Globus pallidus (tissue), 1 donor: ENCODE measurements at regions not wholly inside any gene's neighbourhood (a gene's known extent, or its start where the extent isn't known, plus 50 kb on each side); places are given as distances from the start of the nearest gene placed in this dataset.

ENCODE experiments used
- DNase-seq: peaks from one replicate; pipeline ENCODE4 v3.0.0-alpha.2; 2015; ENCODE audit warnings: low spot score

DNA sequence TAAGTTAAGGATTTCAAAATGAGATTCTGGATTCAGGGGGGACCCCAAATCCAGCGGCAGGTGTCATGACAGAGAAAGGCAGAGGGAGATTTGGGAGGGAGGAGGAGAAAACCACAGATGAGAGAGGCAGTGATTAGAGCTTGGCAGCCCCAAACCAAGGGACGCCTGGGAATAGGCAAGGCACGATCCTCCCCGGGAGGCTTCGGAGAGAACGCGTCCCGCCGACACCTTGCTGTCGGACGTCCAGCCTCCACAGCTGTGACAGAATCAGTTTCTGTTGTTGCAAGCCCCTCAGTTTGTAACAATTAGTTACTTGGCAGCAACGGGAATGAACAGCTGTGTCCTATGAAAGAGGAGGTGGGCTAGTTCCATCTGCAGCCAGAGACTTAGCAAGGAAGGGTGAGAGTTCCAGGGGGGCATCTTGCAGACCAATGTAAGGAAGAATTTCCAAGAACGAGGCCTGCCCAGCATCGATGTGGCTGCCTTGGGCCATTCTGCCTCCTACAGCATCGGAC, 110.7 kb upstream of the SDK2 start:
- DNase-seq: no peak

DNA sequence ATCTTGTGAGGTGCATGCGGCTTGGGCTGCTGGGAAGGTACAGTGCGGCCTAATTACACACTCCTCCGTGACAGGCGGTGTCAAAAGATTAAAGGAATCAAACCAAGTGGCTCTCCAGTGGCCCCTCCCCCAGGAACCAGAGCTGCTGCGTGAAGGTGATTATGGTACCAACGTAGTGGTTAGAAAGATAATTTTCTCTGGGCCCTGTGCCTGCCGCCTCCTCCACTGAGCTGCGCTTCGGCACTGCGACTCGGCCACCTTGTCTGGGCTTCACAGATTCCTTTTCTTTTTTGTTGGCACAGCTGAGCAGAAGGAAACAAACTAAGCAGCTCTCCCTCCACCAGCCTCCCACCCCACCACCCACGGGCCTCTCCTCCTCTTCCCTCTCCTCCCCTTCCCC, 113.2 kb upstream of the SDK2 start:
- no peak for DNase-seq

DNA sequence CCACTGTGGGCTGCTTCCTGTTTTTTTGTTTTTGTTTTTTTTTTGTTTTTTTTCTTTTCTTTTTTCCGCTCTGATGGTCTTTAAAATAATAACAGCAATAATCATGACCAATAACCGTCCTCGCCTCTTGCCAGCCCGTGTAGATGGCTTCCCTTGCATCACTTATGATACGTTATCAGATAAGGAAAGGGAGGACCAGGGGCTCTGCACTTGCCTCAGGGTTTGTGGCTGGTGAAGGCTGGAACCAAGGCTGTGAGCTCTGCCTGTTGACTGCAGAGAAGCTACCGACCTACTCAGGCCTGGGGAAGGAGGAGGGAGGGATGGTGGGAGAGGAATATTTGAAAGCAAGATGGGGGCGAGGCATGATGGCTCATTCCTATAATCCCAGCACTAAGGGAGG, 114.0 kb upstream of the SDK2 start:
- DNase-seq: no peak

DNA sequence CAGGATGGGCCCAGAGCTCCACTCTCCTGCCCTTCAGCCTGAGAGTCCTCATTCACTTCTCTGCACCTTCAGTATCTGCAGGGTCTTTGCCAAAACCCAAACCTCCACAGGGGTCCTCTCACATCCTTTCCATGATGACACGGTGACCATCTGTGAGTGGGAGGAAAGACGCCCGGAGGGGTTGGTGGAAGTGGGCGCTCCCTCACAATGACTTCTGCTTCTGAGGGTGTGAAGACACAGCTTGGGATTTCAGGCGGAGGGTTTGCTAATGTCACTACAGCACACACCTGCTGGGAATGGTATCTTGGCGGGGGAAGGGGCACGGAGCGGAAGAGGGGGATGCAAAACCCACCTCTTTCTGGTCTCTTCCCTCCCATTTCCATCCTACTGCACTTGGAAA, 115.1 kb upstream of the SDK2 start:
- no peak for DNase-seq

DNA sequence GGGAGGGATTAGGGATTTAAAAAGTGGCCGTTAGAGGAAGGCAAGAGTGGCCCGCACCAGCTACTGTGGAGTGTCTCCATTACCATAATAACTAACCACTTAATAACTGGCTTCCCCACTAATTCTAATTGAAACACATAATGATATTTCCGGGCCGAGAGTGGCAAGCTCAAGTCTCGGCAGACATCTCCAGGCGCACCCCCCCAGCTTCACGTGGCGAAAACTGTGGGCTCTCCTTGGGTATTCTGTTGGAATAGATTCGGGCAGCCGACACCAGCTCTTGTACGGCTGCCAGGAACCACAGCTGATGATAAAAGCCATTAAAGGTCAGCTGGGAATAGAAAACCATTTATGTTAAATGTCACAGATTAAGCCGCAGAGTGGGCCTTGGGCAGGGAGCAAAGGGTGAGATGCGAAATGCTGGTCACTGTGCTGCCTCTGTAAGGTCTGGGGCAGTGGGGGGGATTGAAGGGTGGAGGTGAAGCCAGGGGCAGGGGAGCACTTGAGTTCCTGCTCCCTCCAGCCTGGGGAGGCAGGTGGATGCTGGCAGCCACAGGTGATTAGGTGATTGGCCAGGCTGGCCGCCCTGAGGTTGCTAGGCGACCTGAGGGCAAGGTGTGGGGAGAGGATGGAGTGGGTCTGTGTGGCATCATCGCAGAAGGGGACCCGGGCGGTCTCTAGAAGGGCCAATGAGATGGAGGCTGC, 115.6 kb upstream of the SDK2 start:
- DNase-seq: no peak

DNA sequence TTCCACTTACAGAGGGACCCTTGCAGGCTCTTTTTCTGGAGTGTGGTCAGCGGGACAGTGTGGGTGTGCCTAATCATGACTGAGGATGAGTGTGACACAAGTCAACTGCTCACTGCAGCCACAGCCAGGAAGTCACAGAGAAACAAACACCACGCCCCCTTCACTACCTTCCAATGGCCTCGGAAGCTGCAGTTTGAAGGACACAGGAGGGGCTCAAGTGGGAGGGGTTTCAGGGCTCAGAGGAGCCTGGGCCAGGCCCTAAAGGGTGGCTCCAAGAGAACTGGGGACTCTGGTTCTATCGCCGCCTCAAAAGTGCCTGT, 116.2 kb upstream of the SDK2 start:
- DNase-seq: no peak

DNA sequence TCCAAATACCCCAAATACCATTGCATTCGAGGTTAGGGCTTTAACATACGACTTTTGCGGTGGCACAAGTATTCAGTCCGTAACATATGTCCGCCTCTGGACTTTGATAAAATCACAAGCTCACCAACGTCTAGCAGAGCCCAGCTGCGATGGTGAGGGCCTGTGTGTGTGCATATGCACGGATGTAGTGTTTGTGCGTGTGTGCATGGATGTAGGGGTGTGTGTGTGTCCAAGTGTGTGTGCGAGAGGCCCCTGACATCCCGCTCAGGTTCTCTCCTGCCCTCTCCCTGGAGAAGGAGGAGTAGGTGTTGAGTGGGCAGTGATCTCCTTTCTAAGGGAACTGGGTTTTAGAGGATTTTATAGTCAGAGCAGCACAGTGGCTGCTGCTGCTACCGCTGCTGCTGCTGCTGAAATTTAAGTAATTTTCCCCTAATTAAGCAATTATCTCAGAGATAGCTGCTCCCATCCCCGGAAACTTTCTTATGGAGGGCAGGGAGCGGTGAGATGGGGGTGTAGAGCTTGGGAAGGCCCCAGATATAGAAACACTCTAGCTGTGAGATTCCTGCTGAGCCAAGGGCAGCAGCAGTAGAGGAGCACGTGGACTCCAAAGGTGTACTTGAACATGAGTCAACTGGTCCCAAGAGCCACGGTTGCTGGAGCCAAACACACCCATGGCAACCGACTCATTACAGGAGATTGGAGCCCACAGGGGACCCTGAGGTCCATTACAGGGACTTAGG, 121.7 kb upstream of the SDK2 start:
- no peak for DNase-seq

DNA sequence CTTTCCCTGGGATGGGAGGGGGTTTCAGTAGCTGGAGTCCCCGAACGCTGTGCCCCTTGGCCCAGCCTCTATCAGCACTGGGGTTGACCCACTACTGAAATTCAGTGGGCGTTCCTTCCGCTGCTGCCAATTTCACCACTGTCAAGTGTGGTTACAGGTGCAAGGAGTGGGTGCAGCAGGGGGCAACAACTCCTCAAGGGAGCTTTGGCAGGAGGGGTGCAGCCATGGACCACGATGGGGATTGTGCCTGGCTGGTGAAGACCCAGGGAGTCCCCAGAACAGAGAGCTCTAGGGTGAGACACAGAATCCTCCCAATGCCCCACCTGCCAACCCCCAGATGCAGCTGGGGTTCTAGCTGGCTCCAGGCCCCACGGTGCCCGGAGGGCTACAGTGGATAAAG, 123.5 kb upstream of the SDK2 start:
- no peak for DNase-seq

DNA sequence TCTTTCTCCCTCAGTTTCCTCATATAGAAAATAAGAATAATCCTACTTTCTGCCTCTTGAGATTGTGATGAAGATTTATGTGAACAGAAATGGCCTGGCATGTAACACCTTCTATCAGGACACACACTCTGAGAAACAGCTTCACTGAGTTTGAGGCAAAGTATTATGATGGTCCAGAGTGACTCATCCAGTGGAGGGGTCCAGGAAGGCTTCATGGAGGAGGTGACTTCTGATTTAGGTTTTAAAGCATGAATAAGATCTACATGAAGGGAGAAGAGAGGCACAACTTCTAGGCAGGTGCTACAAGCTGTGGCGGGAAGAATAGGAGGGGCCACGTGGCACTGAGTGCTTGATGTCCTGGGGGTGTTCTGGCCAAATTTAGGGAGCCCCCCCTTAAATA, 124.4 kb upstream of the SDK2 start:
- DNase-seq: no peak

DNA sequence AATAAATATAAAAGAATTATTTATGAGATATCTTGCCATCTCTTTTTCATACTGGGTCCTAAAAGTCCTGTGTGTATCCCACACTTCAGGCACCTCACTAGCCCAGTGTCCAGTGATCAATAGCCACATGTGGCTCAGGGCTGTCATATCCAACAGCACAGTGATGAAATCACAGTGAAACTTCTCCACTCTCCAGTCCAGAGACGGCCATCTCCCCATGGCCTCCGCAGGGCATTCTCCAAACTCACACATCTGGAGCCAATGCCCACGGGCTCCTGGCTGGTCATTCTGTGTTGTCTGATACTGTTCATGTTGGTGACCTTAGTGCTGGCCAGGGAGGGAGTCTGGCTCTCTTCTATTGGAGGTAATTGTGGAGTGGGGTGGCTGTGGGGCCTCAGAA, 125.2 kb upstream of the SDK2 start:
- DNase-seq: no peak

DNA sequence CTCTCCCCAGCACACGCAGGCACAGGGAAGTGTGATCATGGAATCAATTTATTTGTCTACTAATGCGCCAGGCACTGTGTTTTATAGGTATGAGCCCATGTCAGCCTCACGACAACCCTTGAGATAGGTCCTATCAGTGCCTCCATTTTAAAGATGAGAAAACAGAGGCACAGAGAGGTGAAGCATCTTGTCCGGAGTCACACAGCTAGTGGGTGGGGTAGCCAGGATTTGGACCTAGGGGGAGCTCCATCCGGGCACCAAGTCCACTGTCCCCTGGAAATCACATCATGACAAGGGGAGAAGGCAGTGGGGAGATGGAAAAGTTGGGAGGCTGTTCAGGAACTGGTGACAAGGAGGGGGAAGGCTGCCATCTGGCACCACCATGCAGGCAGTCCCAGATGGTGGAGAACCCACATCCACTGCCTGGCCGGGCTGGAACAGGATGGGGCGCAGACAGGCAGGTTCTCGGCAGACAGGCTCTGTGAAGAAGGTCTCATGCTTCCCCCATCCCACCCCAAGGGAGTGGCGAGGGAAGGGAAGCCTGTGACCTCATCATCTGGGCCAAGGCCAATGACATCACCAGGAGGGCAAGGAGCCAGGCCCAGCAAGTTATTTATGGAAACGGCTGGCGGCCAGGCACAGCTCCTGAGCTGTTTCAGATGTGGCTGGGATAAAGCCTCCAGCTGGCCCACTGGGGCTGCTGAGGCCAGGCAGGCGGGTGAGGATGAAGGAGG, 126.0 kb upstream of the SDK2 start:
- peak; percentile 84 for DNase-seq

DNA sequence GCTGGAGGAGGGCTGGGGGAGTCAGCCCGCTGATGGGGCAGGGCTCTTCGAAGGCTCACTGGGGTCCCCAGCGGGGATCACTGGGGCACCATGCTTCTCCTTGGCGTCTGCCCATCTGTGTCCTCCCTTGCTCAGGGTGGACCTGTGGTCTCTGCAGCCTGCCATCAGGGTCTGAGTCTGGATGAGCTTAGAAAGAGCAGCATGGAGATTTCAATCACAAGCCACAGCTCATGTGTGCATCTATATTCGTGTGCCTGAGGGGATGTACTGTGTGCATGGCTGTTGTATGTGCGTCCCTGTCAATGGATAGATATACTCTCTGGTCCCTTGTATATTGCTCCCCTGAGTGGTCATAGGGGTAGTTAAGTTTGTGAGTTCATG, 126.6 kb upstream of the SDK2 start:
- DNase-seq: no peak

DNA sequence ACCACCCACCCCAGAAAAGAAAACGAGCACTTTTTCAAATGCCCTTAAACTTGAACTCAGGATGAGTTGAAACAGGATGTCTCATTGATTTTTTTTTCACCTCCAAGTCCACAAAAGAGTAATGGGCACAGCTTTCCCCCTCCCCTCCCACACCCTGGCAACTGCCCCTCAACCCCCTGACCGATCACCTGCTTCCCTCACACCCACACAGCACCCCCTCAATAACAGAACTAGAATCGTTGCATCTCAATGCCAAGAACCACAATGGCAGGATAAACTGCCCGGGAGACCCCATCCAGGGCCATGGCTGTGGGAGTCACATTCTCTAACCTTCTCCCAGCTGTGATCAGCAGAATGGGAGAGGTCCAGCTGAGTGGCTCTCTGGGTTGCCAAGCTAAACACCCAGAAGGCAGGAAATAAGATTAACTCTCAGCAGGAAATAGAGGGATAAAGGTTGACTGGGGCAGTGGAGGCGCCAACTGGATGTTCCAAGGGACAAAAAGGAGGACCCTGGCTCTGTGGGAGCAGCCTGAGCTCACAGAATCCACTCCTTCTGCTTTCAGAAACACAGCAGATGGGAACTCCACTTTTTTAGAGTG, 128.0 kb upstream of the SDK2 start:
- no peak for DNase-seq

DNA sequence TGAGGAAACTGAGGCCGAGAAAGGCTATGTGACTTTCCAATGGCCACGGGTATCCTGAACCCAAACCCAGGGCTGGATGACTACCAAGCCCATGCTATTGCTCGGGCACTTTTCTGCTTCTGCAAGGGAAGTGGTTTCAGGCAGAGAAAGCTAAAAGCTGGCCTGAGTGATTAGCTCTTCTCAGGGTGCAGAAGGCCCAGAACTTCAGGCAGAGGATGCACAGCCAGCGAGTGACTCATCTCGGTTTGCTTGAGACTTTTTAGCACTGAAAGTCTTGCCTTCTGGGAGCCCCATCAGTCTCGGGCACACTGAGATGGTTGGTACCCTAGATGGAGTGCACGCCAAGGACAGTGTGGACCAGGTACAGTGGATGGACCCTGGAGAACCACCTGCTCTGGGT, 129.5 kb upstream of the SDK2 start:
- DNase-seq: no peak

DNA sequence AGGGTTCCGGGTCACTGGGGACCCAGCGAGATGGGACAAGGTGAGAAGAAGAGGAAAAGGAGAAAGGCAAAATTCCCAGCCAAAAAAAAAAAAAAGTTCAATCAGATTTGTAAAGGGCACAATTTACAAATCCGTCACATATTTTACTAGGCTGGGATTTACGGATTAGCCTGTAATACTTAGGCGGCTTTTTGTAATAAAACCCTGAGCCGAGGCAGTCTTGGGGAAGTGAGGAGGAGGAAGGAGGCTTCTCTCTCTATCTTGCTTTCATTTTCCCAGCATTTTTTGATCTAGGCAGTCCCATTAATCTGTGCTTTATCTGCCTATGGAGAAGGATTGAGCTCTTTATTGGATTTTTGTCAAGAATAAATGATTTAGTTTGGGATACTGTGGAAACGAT, 130.6 kb upstream of the SDK2 start:
- DNase-seq: no peak

DNA sequence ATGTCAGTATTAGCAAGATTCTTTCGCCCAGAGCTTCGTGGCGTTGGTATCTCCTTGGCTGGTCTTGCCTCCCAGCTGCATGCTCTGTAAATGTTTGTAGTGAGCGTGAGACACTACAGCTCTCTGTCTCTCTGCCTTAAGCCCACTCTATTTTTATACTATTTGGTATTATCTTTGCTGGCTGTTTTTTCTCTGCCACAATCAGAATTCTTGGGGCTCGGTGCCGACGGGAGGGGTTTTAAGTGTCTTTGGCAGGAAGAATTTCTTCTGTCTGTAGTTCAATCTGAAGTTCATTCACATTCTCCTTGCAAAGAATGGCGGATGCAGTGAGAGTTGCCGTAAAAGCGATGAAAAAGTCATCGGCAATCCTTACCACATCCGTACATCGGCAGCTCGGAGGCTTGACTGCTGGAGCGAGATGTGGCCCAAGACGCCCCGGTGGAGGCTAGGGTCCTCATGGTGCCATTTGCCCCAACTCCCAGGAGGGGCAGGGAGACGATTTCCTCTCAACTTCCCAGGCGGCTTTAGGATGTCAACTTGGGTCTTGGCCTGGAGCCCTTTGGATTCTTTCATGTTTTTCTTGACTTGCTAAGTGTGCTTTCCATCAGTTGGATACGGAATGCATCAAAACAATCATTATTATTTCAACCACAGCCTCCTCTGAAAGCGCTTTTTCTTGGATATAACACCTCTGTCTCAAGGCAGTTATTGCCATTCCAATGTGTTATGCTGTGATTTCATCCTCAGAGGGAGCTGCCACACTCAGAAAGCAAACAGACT, 132.3 kb upstream of the SDK2 start:
- DNase-seq: no peak

DNA sequence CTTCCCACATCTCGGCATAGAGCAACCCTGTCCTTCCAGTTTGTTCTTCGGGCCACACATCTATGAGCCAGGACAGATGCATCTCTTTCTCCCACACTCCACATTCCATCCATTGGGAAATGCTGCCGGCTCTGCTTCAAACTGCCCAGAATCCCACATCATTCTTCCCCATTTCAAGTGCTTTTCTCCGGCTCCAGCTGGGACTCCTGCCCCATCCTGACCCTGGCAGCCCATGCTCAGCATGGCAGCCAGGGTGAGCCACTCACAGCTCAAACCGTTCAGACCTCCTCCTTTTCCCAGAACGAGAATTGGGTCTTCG, 132.8 kb upstream of the SDK2 start:
- DNase-seq: no peak

DNA sequence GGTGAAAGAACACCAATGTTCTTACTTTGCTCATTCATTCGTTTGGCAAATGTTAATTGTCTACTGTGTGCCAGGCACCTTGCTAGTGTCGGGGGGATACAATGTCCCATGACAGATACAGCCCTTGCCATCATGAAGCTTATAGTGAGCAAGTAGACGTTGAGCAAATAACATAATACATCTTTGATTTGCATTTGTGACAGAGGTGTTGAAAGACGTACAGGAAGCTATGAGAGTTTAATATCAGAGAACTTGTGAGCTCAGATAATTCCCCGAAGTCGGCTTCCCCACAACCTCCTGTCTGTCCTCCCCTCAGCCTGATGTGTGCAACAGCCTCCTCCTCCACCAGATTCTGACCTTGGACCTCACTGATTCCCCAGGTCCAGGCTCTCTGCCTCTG, 138.0 kb upstream of the SDK2 start:
- DNase-seq: no peak

DNA sequence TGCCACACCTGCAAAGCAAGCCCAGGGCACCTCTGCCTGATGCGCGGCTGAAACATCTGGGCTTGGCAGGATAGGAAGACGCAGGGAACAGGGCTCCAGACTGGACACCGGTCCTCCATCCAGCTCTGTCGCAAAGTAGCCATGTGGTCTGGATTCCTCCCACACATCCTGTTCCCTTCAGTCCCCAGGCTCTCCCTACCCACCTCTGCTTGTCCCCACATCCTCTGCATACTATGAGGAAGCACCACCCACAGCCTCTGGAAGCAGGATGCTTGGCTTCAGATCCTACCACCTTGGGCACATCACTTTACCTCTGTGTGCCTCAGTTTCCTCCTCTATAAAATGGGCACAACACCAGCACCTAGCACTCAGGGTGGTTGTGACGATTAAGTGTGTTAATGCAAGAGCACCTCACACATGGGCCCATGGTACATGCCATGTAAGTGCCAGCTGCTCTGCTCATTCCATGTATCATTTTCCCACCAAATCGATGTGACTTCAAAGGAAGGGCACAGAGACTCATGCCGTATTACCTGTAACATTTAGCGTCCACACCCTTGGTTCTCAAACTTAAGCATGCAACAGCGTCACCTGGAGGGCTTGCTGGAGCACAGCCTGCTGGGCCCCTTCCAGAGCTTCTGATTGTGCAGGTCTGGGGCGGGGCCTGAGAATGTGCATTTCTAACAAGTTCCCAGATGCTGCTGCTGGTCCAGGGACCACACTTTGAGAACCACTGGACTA, 138.6 kb upstream of the SDK2 start:
- no peak for DNase-seq

DNA sequence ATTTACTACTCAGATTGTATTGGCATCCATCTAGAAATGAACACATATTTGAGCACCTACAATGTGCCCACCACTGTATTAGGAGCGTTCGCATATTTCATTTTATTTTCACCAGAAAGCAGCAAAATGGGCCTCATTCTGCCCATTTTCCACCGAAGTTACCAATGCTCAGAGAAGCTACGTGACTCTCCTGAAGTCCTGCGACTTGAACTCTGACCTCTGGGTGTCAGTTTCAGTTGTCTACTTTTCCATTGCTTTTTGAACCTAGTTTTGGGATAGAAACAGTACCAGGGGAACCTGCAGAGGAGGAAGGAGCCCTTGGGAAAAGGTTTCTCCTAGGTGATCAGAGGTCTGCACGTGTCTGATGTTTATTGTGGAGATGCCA, 139.1 kb upstream of the SDK2 start:
- no peak for DNase-seq

DNA sequence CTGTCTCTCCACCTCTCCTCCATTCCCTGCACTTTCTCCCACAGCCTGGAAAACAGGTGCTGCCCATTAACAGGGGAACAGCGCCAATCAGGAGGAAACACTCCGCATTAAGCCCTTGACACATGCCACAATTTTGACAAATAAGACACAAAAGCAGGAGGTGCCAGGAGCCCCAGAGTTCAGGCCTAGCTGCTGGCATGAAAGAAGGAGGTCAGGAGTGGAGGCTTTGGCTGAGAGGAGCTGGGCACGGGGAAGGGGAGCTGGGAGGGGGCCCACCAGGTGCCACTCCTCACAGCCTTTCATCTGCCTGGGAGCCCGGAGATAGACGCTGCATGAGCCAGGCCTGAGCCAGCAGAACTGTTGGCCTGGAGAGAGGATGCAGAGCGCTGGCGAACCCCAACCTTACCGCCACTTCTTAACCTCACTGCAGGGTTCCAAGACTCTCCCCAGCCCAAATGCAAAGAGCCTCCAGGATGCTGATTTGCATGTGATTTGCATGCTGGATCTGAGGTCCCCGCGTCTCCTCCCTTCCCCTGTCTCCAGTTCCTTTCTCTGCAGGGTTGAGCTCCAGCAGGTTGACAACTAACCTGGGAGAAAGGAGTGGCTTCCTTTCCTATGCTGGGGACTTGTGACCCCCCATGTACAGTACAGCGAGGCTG, 139.8 kb upstream of the SDK2 start:
- no peak for DNase-seq
